ENCODE measurements at regions not wholly inside any gene's neighbourhood (a gene's known extent, or its start where the extent isn't known, plus 50 kb on each side); places are given as distances from the start of the nearest gene placed in this dataset.

DNA sequence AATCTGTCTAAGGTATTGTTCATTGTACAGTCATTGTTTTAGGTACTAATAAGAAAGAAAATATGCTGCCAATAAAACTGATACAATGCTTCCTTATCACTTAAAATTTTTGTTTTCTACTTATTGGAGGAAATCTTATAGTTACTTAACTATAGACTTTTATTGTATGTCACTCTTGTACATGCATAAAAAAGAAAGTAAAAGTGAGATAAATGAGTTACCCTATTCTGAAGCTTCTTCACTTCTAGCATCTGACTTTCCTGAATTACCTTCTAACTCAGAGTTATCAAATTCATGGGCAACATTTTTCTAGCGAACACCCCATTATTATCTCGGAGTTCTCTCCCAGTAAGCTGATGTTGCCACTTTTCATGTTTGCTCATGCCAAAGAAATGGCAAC lies 504.9 kb downstream of the SH2D4B start:
- TF ChIP-seq CTCF (IDR thresholded peaks at IDR 0.05) (no peak), POLR2A (IDR thresholded peaks at IDR 0.05) (no peak)

Measured in uterus (tissue), 2 donors.